HG03066 (cell line): ENCODE measurements at regions not wholly inside any gene's neighbourhood (a gene's known extent, or its start where the extent isn't known, plus 50 kb on each side); places are given as distances from the start of the nearest gene placed in this dataset.

Source experiments
- ATAC-seq: cut with Tn5 transposase; IDR thresholded peaks from one replicate; pipeline ENCODE4 v1.9.1; 2021; ENCODE audit warnings: low read depth; ENCODE audit not compliant: unreplicated experiment

DNA sequence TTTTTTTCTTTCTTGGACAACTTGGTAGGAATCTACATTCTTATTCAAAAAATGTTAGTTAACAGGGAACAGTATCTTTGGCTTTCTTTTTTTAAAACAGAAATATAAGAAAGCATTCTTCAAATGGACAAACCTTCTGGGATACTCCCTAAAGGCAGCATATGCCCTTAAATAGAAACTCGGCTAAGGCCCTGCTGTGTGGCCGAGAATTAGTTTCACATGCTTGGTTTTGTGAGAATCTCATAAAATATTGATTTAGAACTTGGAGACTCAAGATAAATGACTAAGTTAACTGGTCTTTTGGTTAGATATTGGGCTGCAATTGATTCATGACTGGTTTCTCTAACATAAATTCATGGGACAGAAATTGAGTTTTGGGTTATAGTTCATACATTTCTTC, 359.9 kb upstream of the XYLT1 start:
- no peak for ATAC-seq

DNA sequence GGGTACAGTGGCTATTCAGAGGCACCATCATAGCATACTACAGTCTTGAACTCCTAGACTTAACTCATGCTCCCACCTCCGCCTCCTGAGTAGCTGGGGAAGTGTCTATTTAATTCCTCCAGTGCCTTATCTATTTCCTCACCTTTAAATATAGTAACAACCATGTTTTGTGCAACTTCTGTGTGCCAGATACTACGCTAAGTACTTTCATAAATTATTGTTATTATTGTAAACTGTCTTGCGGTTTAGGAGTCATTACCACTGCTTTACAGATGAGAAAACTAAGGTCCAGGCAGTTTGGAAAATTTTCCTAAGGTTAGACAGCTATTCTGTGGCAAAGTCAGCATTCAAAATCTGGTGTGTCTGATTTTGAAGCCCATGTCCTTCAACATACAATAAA, 359.1 kb upstream of the XYLT1 start:
- no peak for ATAC-seq

DNA sequence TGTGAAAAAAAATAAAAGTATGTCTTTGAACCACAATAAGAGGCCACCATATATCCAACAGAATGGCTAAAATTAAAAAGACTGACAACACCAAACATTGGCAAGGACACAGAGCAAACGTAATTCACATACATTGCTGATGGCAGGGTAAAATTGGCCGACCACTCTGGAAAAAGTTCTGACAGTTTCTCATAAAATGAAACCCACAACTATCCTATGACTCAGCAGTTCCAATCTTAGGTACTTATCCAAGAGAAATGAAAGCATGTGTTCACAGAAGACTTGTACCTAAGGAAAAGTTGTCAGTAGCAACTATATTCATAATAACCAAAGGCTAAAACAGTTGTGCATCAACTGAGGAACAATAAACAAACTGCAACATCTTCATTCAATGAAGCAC, 357.3 kb upstream of the XYLT1 start:
- no peak for ATAC-seq

DNA sequence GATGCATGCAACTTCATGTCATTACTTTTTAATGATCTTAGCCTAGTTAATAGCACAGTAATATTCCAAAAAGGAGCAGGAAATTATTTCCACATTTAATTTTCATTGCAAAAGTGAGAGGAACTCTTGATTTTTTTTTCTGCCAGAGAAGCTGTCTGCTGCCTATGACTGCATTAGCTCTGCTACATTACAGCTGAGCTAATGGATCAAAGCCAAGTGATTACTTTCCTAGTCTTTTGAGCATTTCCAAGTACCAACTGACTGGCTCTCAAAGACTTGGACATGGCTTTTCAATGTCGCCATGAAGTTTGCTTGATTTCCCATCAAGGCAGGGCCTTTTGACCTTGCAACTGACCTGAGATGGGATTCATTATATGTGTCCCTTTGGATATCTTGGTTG, 356.6 kb upstream of the XYLT1 start:
- ATAC-seq, result no peak

DNA sequence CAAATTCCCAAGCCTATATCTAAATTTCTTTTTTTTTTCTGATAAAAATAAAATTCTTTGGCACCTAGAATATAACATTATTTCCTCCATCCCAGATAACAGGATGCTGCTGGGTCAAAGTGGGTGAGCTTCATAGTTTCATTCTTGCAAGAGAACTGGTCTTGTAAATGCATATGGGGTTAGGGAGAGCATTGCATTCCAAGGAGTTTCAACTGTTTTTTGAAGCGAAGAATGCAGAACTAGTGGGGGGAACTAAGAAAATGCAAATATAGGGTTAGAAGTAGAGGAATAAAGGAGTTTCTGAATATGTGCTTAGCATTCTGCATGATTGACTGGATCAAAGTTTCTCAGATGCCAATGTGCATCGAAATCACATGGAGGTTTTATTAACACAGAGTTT, 347.2 kb upstream of the XYLT1 start:
- ATAC-seq, result no peak

DNA sequence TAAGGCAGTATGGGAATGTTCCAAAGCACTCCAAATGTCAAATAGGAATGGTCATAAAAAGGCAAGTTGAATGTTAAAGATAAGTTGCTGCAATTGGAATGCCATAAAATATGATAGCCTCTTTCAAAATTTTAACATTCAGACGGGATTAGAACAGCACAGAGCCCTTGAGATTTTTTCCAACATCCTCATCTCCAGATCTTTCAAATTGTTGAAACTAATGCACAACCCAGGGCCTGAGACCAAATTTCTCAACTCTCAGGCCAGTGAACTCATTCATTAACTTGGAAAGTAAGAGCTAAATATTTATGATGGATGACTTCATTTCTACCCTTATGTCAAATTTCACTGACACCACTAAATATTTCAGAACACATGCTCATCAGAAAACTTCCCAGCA, 346.5 kb upstream of the XYLT1 start:
- no peak for ATAC-seq

DNA sequence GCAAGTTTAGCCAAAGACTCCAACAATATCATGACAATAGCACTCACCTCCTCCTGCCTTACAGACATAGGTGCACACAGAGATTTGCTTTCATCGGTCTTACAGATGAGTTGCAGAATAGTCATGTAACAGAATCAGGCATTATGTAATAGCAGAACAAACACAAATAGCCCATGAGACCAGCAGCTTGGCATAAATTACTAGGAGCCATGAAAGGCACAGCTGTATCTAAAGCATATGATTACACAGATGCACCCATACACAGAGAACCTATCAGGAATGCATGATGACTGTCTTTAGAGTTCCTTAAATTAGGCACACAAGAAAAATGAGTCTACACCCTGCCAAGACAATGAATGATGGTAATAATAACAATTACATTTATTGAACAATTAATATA, 342.0 kb upstream of the XYLT1 start:
- no peak for ATAC-seq

DNA sequence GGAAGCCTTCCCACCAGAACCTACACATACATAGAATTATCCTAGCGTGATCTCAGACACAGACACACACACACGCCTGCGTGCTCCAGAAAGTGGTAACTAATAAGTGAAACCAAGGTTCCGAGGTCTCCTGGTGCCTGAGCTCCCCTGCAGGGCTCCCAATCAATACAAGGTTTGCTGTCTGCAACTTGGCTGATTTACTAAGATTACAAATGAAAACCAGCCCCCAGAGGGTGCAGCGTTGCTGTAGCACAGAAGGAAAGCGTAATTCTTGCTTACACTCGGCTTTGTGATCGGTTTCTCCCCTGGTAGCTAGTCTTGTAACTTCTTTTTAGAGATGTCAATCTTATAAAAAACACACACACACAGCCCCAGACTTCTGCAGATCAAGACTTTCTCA, 334.1 kb upstream of the XYLT1 start:
- no peak for ATAC-seq

DNA sequence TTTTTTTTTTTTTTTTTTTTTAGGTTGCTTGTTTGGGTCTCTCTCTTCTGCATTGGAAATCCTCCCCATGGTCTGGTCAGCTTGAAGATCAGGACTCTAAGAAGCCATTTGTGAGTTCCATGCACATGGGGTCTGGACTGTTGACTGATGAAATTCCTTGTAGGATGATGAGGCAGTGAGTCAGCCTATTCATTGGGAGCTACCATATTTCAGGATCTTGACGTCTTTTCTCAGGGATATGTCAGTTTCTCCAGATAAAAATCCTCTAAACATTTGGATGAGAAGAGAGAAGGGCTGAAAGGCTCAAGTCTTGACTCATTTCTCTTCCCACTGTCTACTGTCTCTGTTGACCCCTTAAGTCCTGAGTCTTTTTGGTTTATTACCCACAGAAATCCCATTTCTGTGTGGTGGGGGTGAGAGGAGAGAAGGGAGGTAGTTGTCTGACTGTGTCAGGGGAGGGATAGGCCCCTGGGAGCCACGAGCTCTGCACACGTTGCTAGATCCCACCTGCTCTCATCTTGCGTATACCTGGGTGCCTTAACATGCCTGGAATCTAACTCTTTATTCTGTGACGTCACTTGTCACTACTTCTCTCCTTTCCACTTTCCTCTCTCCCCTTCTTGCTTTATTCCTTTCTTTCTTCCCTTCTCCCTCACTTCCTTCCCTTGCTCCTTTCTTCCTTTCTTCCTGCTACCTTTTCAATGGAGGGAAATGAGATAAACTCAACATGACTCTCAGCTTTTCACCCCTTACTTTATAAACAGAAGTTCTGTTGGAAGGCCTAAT, 333.1 kb upstream of the XYLT1 start:
- ATAC-seq, result no peak

DNA sequence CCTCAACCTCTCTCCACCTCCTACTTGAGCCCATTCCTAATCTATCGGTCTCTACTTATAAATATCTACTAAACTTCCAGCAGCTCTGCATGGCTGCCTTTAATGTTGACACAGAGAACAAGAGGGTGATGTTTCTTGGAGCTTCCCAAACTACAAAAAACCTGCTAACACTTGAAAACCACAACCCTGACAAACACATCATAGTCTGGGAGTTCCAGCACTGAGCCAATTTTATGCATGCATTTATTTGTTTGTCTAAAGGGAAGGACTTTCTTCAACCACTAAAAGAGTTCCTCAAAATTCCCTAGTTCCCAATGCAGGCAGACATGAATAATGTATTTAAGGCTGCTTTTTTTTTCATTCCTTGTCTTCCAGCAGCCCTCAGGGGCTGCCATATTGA, 331.8 kb upstream of the XYLT1 start:
- ATAC-seq, result no peak

DNA sequence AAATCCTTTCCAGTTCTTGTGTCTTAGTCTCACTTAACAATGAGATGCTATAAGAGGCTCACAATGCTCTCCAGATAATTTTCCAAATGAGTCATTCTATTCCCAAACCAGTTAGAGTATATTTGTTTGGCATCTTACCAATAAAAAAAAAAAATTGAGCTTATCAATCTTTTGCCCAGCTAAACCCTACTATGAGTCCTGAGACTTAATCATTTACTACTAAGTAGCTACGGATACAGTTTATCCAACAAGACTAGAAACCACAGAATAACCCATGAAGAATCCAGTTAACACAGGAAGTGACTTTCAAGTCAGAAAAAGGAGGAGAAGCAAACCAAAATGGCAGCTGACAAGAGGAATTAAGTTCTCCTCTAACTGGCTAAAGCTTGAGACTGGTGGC, 330.3 kb upstream of the XYLT1 start:
- no peak for ATAC-seq

DNA sequence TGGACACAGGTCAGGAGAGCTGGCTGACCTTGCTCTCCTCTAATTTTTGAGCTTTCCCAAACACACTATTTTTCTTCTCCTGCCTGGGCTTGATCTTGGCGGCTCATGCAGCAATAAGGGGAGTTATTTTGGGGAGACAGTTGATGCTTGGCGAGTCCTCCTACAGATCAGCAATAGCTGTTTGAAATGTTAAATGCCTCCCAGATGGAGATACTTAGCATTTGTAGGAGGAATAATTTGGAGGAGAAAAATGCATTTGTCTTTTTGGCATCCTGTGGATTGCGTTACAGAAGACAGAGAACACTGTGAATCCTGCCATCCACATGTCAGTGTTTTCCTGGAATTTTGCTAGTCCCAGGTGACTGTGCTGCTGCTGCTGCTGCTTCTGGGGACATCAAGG, 328.0 kb upstream of the XYLT1 start:
- ATAC-seq, result no peak

DNA sequence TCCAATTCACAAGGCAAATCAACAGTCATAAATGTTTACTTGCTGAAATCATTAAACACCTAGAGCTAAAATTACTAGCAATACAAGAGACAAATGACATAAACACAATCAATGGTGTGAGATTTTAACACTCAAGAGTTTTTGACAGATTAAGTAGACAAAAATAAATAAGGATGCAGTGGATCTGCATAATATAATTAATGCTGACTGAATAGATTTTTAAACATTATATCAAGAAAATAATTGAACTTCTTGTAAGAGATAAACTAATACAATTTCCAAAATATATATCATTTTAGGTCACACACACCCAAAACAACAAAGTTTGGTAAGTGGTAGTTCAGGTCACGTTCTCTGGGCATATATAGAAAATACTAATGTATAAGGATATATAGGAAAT, 322.6 kb upstream of the XYLT1 start:
- ATAC-seq, result no peak

DNA sequence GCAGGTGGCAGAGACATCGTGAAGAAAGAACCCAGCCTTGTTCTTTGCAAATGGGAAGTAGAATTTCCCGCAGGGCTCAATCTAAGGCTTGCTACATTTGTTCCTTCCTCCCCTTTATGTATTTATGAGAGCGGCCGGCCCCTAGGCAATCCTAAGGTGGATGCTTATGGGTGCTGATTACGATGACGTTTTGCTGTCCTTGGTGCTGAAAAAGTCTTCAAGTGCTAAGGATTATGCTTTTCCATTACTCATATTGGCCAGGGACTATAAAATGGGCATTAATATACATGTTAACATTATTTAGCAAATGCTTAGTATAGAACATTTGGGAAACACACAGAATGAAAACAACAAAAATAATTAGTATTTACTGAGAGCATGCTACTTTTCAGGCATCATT, 313.3 kb upstream of the XYLT1 start:
- ATAC-seq, result no peak

DNA sequence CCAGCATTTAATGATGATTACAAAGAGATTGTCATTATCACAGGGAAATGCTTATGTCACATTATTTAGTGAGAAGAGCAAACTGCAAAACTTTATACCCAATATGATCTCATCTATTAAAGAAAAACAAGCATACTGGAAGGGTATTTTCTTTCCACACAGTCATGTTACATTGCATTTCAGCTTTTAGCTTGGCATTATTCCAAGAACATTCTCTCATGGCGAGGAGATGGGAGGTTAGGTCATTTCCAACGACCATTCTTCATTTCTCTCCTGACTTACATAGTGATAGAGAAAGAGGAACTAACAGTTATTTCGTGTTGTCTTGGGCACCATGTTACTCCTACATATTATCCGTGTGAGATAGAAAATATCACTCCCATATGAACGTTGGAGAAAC, 309.4 kb upstream of the XYLT1 start:
- no peak for ATAC-seq

DNA sequence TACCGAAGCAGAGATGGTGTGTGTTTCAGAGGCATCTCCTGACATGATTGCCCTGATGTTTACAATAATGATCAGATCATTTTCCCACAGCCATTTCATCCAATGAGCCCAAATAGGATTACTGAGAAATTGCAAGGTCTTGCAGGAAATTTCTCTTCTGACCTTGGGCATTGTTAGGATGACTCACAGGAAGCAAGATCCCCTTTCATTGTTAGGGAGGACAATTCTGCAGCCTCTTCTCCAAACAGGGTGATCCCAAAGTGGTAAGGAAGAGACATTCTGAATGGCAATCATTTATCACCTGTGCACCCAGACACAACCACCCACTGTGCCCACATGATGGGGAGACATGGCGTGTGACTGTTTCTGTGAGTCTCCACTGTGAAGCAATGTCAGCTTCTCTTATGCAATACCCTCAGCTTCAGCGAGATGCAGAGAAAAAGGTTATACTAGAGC, 306.7 kb upstream of the XYLT1 start:
- ATAC-seq, result no peak

DNA sequence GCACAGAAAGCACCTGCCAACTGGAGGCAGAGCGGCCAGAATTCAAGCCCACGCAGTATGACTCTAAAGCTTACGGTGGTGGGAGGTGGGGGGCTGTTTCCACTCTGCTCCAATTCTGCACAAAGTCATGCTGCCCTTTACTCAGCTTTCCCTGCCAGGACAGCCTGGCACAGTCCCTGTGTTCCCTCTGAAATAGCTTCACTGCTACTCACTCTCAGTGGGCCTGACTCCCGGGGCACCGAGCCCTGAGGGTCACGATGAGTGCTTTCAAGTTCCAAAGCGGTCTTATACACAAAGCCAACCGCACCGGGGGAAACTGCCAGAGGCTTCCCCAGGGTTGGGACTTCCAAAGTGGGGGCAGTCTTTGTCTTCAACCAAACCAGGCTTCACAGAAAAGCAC, 306.1 kb upstream of the XYLT1 start:
- ATAC-seq, result no peak

DNA sequence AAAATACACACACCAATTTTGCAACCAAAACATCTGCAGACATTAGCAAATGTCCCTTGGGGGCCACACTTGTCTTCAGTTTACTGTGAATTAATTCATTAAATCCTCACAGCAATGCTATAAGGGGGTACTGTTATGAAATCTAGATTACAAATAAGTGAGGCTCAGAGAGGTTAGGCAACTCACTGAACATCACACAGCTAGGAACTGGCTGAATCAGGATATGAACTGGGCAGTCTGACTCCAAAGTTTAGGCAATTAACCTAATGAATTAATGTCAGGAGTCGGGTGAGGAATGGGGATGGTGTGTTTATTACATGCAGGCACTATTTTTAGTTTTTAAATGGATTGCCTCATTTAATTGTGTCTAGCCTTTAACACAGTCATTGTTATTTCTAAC, 305.7 kb upstream of the XYLT1 start:
- ATAC-seq, result no peak

DNA sequence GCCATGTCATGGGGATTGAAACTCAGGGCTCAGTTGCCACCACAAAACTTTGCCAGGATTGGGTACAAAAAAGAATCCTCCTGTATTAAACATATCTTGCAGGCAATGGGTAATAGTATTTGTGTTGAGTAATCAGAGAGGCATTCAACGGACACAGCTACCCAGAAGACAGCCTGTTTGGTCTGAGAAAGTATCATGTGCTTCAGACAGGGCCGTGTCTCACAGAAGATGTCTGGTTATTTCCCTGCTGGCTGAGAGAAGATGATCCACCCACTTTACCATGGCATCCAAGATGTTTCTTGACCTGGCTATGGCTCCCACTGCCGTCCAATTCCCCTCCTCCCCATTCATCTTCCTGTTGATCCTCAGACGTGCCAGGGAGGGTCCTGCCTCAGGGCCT, 304.3 kb upstream of the XYLT1 start:
- no peak for ATAC-seq

DNA sequence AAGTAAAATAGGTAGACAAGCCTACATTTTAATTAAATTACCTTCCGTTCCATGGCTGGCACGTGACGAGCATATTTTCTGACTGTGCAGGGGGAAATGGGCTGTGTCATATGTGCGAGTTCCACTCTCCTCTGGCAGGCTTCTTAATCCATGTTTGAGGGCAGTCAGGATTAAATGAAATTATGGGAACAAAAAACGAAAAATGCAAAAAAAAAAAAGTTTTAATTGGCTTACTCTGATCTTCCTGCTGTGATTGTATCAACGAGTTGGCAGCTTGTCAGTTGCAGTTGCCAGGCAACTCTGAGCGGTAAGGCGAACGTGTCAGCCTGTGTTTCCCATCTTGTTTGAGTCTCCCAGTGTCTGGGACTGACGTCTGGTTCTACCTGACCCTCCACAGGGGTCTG, 302.9 kb upstream of the XYLT1 start:
- no peak for ATAC-seq

DNA sequence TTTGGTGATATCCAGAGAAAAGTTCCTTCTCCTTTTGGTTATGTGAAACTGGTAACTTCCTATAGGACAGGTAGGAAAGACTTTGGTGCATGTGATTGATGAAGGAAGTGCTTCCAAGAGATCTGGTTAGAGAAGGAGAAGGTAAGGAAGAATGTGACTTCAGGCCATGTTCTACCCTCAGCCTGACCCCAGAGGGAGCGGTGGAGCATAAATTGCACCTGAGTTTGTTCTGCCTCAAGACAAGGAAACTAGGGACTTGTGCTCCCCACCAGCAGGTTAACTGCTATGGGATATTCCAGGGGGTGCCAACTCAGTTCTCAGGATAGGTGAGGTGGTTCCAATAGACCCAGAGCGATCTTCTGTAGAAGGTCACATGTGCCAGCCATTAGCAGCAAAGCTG, 299.3 kb upstream of the XYLT1 start:
- no peak for ATAC-seq

DNA sequence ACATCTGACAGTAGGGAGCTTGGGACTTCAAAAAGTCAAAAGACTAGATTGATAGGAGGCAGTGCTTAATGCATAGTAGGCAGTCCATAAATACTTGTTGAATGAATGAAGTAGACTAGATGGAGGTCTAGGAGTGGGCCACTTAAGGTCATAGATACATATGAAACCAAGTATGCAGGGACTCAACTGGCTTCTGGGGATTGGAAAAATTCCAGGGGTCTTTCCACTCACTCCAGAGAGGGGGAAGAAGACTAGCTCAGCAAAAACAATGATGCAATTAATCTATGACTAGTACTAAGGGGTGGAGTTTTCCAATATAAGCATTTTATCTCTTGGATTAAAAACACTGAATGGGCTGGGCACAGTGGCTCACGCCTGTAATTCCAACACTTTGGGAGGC, 298.3 kb upstream of the XYLT1 start:
- no peak for ATAC-seq

DNA sequence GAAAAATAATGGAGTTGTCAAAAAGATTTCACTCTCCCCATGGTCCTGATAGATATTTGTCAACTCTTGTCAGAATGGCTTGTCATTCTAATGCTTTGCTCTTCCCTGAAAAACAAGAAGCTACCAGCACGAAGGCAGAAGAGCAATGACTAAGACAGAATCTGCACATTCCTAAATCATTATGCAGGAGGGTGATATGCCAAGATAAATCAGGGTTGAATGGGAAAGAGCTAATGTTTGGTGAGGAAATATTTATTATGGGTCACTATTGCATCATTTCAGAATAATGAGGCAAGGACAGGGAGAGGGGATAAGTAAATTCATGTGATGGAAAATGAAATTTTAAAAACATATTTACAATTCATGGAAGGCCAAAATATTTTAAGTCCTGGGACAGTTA, 297.5 kb upstream of the XYLT1 start:
- no peak for ATAC-seq
